ENCODE measurements at regions not wholly inside any gene's neighbourhood (a gene's known extent, or its start where the extent isn't known, plus 50 kb on each side); places are given as distances from the start of the nearest gene placed in this dataset.
A peak's percentile ranks its signal among the peaks of the same experiment; 100 is the strongest.

GRCh38 chr11:13868710-13869397, 93.7 kb upstream of the SPON1 start:
- no peak for DNase-seq
- H3K4me1 ChIP-seq: peaks cover 0 to 16% (median 12%) of the 10 kb centered on the region in 4 donors
- TF ChIP-seq, protein P1, sequence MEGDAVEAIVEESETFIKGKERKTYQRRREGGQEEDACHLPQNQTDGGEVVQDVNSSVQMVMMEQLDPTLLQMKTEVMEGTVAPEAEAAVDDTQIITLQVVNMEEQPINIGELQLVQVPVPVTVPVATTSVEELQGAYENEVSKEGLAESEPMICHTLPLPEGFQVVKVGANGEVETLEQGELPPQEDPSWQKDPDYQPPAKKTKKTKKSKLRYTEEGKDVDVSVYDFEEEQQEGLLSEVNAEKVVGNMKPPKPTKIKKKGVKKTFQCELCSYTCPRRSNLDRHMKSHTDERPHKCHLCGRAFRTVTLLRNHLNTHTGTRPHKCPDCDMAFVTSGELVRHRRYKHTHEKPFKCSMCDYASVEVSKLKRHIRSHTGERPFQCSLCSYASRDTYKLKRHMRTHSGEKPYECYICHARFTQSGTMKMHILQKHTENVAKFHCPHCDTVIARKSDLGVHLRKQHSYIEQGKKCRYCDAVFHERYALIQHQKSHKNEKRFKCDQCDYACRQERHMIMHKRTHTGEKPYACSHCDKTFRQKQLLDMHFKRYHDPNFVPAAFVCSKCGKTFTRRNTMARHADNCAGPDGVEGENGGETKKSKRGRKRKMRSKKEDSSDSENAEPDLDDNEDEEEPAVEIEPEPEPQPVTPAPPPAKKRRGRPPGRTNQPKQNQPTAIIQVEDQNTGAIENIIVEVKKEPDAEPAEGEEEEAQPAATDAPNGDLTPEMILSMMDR (IDR thresholded peaks at IDR 0.05): no peak
- TF ChIP-seq POLR2AphosphoS5 (IDR thresholded peaks at IDR 0.05) (no peak), EP300 (IDR thresholded peaks at IDR 0.05; ENCODE audit: low read depth) (no peak), POLR2A (IDR thresholded peaks at IDR 0.05) (no peak)
- WGBS, 2 donors (ENCODE audit: low coverage in 1 of 2): 19 to 35% methylated on average over 2 of the region's 2 CpGs
- no peak overlapping the region for H3K27ac ChIP-seq
- H3K36me3 ChIP-seq: no peaks in the 10 kb centered on the region
- no peak overlapping the region for H3K4me3 ChIP-seq
- H3K27me3 ChIP-seq: no peaks in the 10 kb centered on the region
- no peaks in the 10 kb centered on the region for H3K9me3 ChIP-seq
- intact Hi-C loops (cut with DNase I; ENCODE audit: low total_unique reads): no loop called here
- in situ Hi-C loops (cut with MboI; ENCODE audit: low pct_ligation_motif_present in 1 of 4, low pct_unique_long_range_greater_than_20kb in 1 of 4, low sequenced_read_pairs in 3 of 4): no loop called here

- no peaks in the 10 kb centered on the region for H3K9me3 ChIP-seq
- no peak overlapping the region for H3K4me3 ChIP-seq
- H3K4me1 ChIP-seq: peaks cover 0 to 21% (median 15%) of the 10 kb centered on the region in 4 donors
- WGBS, 2 donors (ENCODE audit: low coverage in 1 of 2): 63 to 100% methylated on average over 1 of the region's 1 CpG
- in situ Hi-C loops (cut with MboI; ENCODE audit: low pct_ligation_motif_present in 1 of 4, low pct_unique_long_range_greater_than_20kb in 1 of 4, low sequenced_read_pairs in 3 of 4) (no loop called here), intact Hi-C loops (cut with DNase I; ENCODE audit: low total_unique reads) (no loop called here)
- no peak for DNase-seq
- no peaks in the 10 kb centered on the region for H3K36me3 ChIP-seq
- no peak overlapping the region for H3K27ac ChIP-seq
- no peaks in the 10 kb centered on the region for H3K27me3 ChIP-seq
- TF ChIP-seq POLR2A (IDR thresholded peaks at IDR 0.05) (no peak), POLR2AphosphoS5 (IDR thresholded peaks at IDR 0.05) (no peak), EP300 (IDR thresholded peaks at IDR 0.05; ENCODE audit: low read depth) (no peak)
- TF ChIP-seq, protein P1 (IDR thresholded peaks at IDR 0.05): no peak
Observed at GRCh38 chr11:13869398-13869886, 93.1 kb upstream of the SPON1 start.

DNA sequence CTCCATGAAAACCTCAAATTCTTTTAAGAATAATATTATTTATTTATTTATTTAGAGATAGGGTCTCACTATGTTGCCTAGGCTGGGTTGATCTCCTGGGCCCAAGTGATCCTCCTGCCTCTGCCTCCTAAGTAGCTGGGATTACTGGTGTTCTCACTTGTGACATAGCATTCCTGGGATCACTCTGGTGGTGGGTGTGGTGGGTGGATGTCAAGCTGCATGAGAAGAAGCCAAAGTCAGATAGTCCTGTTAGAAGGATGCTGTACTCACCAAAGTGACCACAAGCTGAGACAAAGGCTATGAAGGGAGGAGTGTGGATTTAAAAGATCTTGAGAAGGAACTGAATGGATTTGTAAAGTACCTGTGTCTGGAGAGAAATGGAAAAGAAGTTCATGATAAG, 87.9 kb upstream of the SPON1 start:
- in situ Hi-C loops (cut with MboI; ENCODE audit: low pct_ligation_motif_present in 1 of 4, low pct_unique_long_range_greater_than_20kb in 1 of 4, low sequenced_read_pairs in 3 of 4) (no loop called here), intact Hi-C loops (cut with DNase I; ENCODE audit: low total_unique reads) (no loop called here)
- Histone ChIP-seq H3K27ac (peak overlapping the region in 2 of 4 donors; percentile 82 to 83), H3K36me3 (no peaks in the 10 kb centered on the region), H3K4me3 (no peak overlapping the region), H3K4me1 (peaks cover 0 to 24% (median 15%) of the 10 kb centered on the region in 4 donors), H3K27me3 (no peaks in the 10 kb centered on the region), H3K9me3 (no peaks in the 10 kb centered on the region)
- no peak for TF ChIP-seq EP300 (IDR thresholded peaks at IDR 0.05; ENCODE audit: low read depth)
- TF ChIP-seq, protein P1 (IDR thresholded peaks at IDR 0.05): no peak
- TF ChIP-seq POLR2A (IDR thresholded peaks at IDR 0.05): no peak
- no peak for TF ChIP-seq POLR2AphosphoS5 (IDR thresholded peaks at IDR 0.05)
- DNase-seq: no peak

DNA sequence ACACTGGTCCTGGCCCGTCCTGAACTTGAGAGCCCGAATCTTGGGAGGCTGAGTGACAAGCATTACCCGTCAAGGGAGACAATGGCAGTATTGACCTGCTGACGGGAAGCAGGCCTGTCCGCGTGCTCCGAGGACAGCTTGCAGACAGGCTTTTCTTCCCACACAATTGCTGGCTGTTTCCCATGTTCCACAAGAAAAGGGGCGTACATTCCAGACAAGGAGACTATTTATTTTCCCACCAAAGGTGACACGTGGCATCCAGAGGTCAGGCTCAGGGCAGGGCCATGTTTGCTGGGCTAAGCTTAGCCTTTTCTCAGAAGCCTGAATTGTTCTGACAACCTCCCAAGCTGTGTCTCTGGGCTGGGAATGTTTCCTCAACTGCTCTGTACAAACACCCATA, 86.9 kb upstream of the SPON1 start:
- Histone ChIP-seq H3K4me1 (peaks cover 0 to 24% (median 15%) of the 10 kb centered on the region in 4 donors), H3K36me3 (no peaks in the 10 kb centered on the region), H3K27ac (no peak overlapping the region), H3K27me3 (no peaks in the 10 kb centered on the region), H3K4me3 (no peak overlapping the region), H3K9me3 (no peaks in the 10 kb centered on the region)
- in situ Hi-C loops (cut with MboI; ENCODE audit: low pct_ligation_motif_present in 1 of 4, low pct_unique_long_range_greater_than_20kb in 1 of 4, low sequenced_read_pairs in 3 of 4): no loop called here
- WGBS, 2 donors (ENCODE audit: low coverage in 1 of 2): 88% methylated on average over 9 of the region's 9 CpGs; no CpG with 5 or more reads in 1 of the 2 donors
- no peak for TF ChIP-seq POLR2A (IDR thresholded peaks at IDR 0.05)
- no peak for TF ChIP-seq EP300 (IDR thresholded peaks at IDR 0.05; ENCODE audit: low read depth)
- TF ChIP-seq POLR2AphosphoS5 (IDR thresholded peaks at IDR 0.05): no peak
- TF ChIP-seq, protein P1 (IDR thresholded peaks at IDR 0.05): no peak
- intact Hi-C loops (cut with DNase I; ENCODE audit: low total_unique reads): no loop called here
- no peak for DNase-seq
